ENCODE measurements at regions not wholly inside any gene's neighbourhood (a gene's known extent, or its start where the extent isn't known, plus 50 kb on each side); places are given as distances from the start of the nearest gene placed in this dataset.

GRCh38 chr2:6665093-6666045, 200.3 kb downstream of the CMPK2 start:
- H3K9ac ChIP-seq (ENCODE audit: low read length): no peak overlapping the region
- no peaks in the 10 kb centered on the region for H4K20me1 ChIP-seq (ENCODE audit: insufficient read depth, low read depth, low read length)
- no peak for DNase-seq
- H3K9me3 ChIP-seq (ENCODE audit: low read length): no peaks in the 10 kb centered on the region
- H3K79me2 ChIP-seq (ENCODE audit: low read length): no peaks in the 10 kb centered on the region
- no peaks in the 10 kb centered on the region for H3K9me2 ChIP-seq (replicated peaks; ENCODE audit: insufficient read depth, low read length)
- no peaks in the 10 kb centered on the region for H3K27me3 ChIP-seq (ENCODE audit: low read length)
- no peaks in the 10 kb centered on the region for H3K36me3 ChIP-seq (ENCODE audit: insufficient read depth, low read length)
- H3K4me1 ChIP-seq (ENCODE audit: low read length): no peaks in the 10 kb centered on the region
- no peak overlapping the region for H3K4me3 ChIP-seq (ENCODE audit: low read length)
- no peak overlapping the region for H2AFZ ChIP-seq (ENCODE audit: low read length)
- H3K4me2 ChIP-seq (ENCODE audit: low read depth, low read length, poor library complexity, severe bottlenecking): no peak overlapping the region
- H3K27ac ChIP-seq (ENCODE audit: low read length): no peak overlapping the region

- Histone ChIP-seq H3K4me3 (ENCODE audit: low read length) (no peak overlapping the region), H3K79me2 (ENCODE audit: low read length) (no peaks in the 10 kb centered on the region), H3K9me3 (ENCODE audit: low read length) (no peaks in the 10 kb centered on the region), H3K36me3 (ENCODE audit: insufficient read depth, low read length) (no peaks in the 10 kb centered on the region), H3K9ac (ENCODE audit: low read length) (no peak overlapping the region), H3K9me2 (replicated peaks; ENCODE audit: insufficient read depth, low read length) (no peaks in the 10 kb centered on the region), H3K4me1 (ENCODE audit: low read length) (no peaks in the 10 kb centered on the region), H4K20me1 (ENCODE audit: insufficient read depth, low read depth, low read length) (no peaks in the 10 kb centered on the region), H2AFZ (ENCODE audit: low read length) (no peak overlapping the region), H3K27me3 (ENCODE audit: low read length) (no peaks in the 10 kb centered on the region), H3K27ac (ENCODE audit: low read length) (no peak overlapping the region), H3K4me2 (ENCODE audit: low read depth, low read length, poor library complexity, severe bottlenecking) (no peak overlapping the region)
- no peak for DNase-seq
Measured at GRCh38 chr2:6667326-6667725, 198.4 kb downstream of the CMPK2 start.

DNA sequence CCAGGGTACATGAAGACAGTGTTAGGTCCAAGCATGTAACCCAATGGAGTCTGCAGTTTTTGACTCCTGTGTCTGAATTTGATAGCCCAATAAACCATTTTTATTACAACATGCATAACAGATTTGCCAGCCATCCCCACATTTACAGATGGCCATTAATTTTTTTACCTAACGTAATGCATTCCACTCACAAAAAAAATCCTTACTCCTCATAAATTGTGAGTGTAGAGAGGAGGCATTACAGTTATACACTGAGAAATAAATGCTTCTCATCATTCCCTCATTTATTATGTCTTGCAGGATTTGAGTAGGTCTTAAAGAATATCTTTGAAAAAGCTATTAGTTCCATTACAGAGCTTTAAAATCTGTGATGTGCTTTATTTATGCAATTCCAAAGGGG, 193.8 kb downstream of the CMPK2 start:
- H3K4me3 ChIP-seq (ENCODE audit: low read length): no peak overlapping the region
- no peak for DNase-seq
- no peak overlapping the region for H3K4me2 ChIP-seq (ENCODE audit: low read depth, low read length, poor library complexity, severe bottlenecking)
- no peaks in the 10 kb centered on the region for H4K20me1 ChIP-seq (ENCODE audit: insufficient read depth, low read depth, low read length)
- H3K9ac ChIP-seq (ENCODE audit: low read length): no peak overlapping the region
- H3K9me3 ChIP-seq (ENCODE audit: low read length): no peaks in the 10 kb centered on the region
- H3K79me2 ChIP-seq (ENCODE audit: low read length): no peaks in the 10 kb centered on the region
- no peaks in the 10 kb centered on the region for H3K4me1 ChIP-seq (ENCODE audit: low read length)
- H3K27me3 ChIP-seq (ENCODE audit: low read length): 0 out of 2 replicates have a peak, but pooled peaks cover 2% of the 10 kb centered on the region
- H3K27ac ChIP-seq (ENCODE audit: low read length): no peak overlapping the region
- H2AFZ ChIP-seq (ENCODE audit: low read length): no peak overlapping the region
- no peaks in the 10 kb centered on the region for H3K9me2 ChIP-seq (replicated peaks; ENCODE audit: insufficient read depth, low read length)
- no peaks in the 10 kb centered on the region for H3K36me3 ChIP-seq (ENCODE audit: insufficient read depth, low read length)

GRCh38 chr2:6674381-6674780, 191.3 kb downstream of the CMPK2 start:
- H3K36me3 ChIP-seq (ENCODE audit: insufficient read depth, low read length): no peaks in the 10 kb centered on the region
- H3K4me2 ChIP-seq (ENCODE audit: low read depth, low read length, poor library complexity, severe bottlenecking): no peak overlapping the region
- H3K9me3 ChIP-seq (ENCODE audit: low read length): no peaks in the 10 kb centered on the region
- H4K20me1 ChIP-seq (ENCODE audit: insufficient read depth, low read depth, low read length): no peaks in the 10 kb centered on the region
- H2AFZ ChIP-seq (ENCODE audit: low read length): no peak overlapping the region
- H3K9me2 ChIP-seq (replicated peaks; ENCODE audit: insufficient read depth, low read length): no peaks in the 10 kb centered on the region
- no peaks in the 10 kb centered on the region for H3K4me1 ChIP-seq (ENCODE audit: low read length)
- no peak overlapping the region for H3K27ac ChIP-seq (ENCODE audit: low read length)
- DNase-seq: no peak
- no peak overlapping the region for H3K4me3 ChIP-seq (ENCODE audit: low read length)
- H3K79me2 ChIP-seq (ENCODE audit: low read length): no peaks in the 10 kb centered on the region
- H3K9ac ChIP-seq (ENCODE audit: low read length): no peak overlapping the region
- H3K27me3 ChIP-seq (ENCODE audit: low read length): 0 out of 2 replicates have a peak, but pooled peaks cover 2% of the 10 kb centered on the region

DNA sequence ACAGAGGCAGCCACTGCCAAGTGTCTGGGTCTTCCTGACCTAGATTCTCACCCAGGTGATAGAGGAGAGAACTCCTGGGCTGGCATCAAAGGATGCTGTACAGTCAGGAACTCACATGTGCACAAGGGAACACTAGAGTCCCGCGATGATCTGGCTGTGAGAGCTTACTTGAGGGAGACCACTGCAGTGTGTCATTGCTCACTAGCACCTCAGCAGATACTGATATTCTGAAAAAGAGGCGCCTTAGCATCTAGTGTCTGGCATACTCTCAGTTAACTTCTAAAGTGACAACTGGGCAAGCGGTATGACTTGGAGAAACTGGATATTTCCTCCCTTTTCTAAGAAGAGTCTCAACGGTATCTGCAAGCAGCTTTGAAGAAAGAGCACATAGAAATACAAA, 189.9 kb downstream of the CMPK2 start:
- no peak overlapping the region for H2AFZ ChIP-seq (ENCODE audit: low read length)
- H3K27ac ChIP-seq (ENCODE audit: low read length): no peak overlapping the region
- H3K27me3 ChIP-seq (ENCODE audit: low read length): 0 out of 2 replicates have a peak, but pooled peaks cover 2% of the 10 kb centered on the region
- H3K9ac ChIP-seq (ENCODE audit: low read length): no peak overlapping the region
- H3K9me2 ChIP-seq (replicated peaks; ENCODE audit: insufficient read depth, low read length): no peaks in the 10 kb centered on the region
- H3K9me3 ChIP-seq (ENCODE audit: low read length): no peaks in the 10 kb centered on the region
- H4K20me1 ChIP-seq (ENCODE audit: insufficient read depth, low read depth, low read length): no peaks in the 10 kb centered on the region
- H3K4me1 ChIP-seq (ENCODE audit: low read length): no peaks in the 10 kb centered on the region
- no peaks in the 10 kb centered on the region for H3K79me2 ChIP-seq (ENCODE audit: low read length)
- no peak overlapping the region for H3K4me2 ChIP-seq (ENCODE audit: low read depth, low read length, poor library complexity, severe bottlenecking)
- no peak overlapping the region for H3K4me3 ChIP-seq (ENCODE audit: low read length)
- H3K36me3 ChIP-seq (ENCODE audit: insufficient read depth, low read length): no peaks in the 10 kb centered on the region
- no peak for DNase-seq

GRCh38 chr2:6676241-6676640, 189.5 kb downstream of the CMPK2 start:
- no peak overlapping the region for H2AFZ ChIP-seq (ENCODE audit: low read length)
- DNase-seq: no peak
- H3K79me2 ChIP-seq (ENCODE audit: low read length): no peaks in the 10 kb centered on the region
- H3K36me3 ChIP-seq (ENCODE audit: insufficient read depth, low read length): no peaks in the 10 kb centered on the region
- no peaks in the 10 kb centered on the region for H3K9me2 ChIP-seq (replicated peaks; ENCODE audit: insufficient read depth, low read length)
- no peaks in the 10 kb centered on the region for H4K20me1 ChIP-seq (ENCODE audit: insufficient read depth, low read depth, low read length)
- H3K4me1 ChIP-seq (ENCODE audit: low read length): no peaks in the 10 kb centered on the region
- no peak overlapping the region for H3K27ac ChIP-seq (ENCODE audit: low read length)
- H3K9me3 ChIP-seq (ENCODE audit: low read length): no peaks in the 10 kb centered on the region
- no peak overlapping the region for H3K9ac ChIP-seq (ENCODE audit: low read length)
- 0 out of 2 replicates have a peak, but pooled peaks cover 2% of the 10 kb centered on the region for H3K27me3 ChIP-seq (ENCODE audit: low read length)
- no peak overlapping the region for H3K4me2 ChIP-seq (ENCODE audit: low read depth, low read length, poor library complexity, severe bottlenecking)
- no peak overlapping the region for H3K4me3 ChIP-seq (ENCODE audit: low read length)

DNA sequence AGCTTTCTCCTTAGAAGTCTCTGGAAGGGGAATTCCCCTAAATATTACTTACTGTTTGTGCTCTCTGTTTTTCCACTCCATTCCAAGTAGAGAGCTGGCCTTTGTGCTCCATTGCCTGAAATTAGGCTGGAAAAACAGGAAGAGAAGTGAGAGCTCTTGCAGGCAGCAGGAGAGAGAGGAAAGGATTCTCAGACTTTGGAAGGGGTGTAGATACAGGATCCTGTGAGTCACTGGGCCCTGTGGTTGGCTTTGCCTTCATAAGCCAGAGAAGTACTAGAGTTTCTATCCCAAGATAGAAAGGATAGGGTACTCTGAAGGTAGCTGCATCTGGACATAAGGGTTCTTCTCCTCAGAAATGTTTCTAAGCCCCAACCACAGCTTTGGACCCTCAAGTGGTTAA, 188.9 kb downstream of the CMPK2 start:
- no peak overlapping the region for H2AFZ ChIP-seq (ENCODE audit: low read length)
- H3K36me3 ChIP-seq (ENCODE audit: insufficient read depth, low read length): no peaks in the 10 kb centered on the region
- no peaks in the 10 kb centered on the region for H4K20me1 ChIP-seq (ENCODE audit: insufficient read depth, low read depth, low read length)
- no peaks in the 10 kb centered on the region for H3K4me1 ChIP-seq (ENCODE audit: low read length)
- no peak overlapping the region for H3K4me2 ChIP-seq (ENCODE audit: low read depth, low read length, poor library complexity, severe bottlenecking)
- 0 out of 2 replicates have a peak, but pooled peaks cover 2% of the 10 kb centered on the region for H3K27me3 ChIP-seq (ENCODE audit: low read length)
- no peak overlapping the region for H3K9ac ChIP-seq (ENCODE audit: low read length)
- H3K79me2 ChIP-seq (ENCODE audit: low read length): no peaks in the 10 kb centered on the region
- DNase-seq: no peak
- no peak overlapping the region for H3K4me3 ChIP-seq (ENCODE audit: low read length)
- H3K9me3 ChIP-seq (ENCODE audit: low read length): no peaks in the 10 kb centered on the region
- no peak overlapping the region for H3K27ac ChIP-seq (ENCODE audit: low read length)
- H3K9me2 ChIP-seq (replicated peaks; ENCODE audit: insufficient read depth, low read length): no peaks in the 10 kb centered on the region

- no peak overlapping the region for H3K27ac ChIP-seq (ENCODE audit: low read length)
- DNase-seq: no peak
Measured at GRCh38 chr2:6679471-6679870, 186.2 kb downstream of the CMPK2 start.

More at GRCh38 chr2:6679471-6679870, 186.2 kb downstream of the CMPK2 start:
- Histone ChIP-seq H3K36me3 (ENCODE audit: insufficient read depth, low read length) (no peaks in the 10 kb centered on the region), H3K79me2 (ENCODE audit: low read length) (no peaks in the 10 kb centered on the region), H4K20me1 (ENCODE audit: insufficient read depth, low read depth, low read length) (no peaks in the 10 kb centered on the region), H3K27me3 (ENCODE audit: low read length) (0 out of 2 replicates have a peak, but pooled peaks cover 2% of the 10 kb centered on the region), H2AFZ (ENCODE audit: low read length) (no peak overlapping the region), H3K9me3 (ENCODE audit: low read length) (no peaks in the 10 kb centered on the region), H3K9me2 (replicated peaks; ENCODE audit: insufficient read depth, low read length) (no peaks in the 10 kb centered on the region), H3K4me3 (ENCODE audit: low read length) (no peak overlapping the region), H3K4me2 (ENCODE audit: low read depth, low read length, poor library complexity, severe bottlenecking) (no peak overlapping the region), H3K4me1 (ENCODE audit: low read length) (no peaks in the 10 kb centered on the region), H3K9ac (ENCODE audit: low read length) (no peak overlapping the region)

All from Karpas-422 (cell line).